Loucy (cell line): ENCODE measurements at regions not wholly inside any gene's neighbourhood (a gene's known extent, or its start where the extent isn't known, plus 50 kb on each side); places are given as distances from the start of the nearest gene placed in this dataset.

Source experiments
- H2AFZ ChIP-seq: fragments of 200-600 bp; sonication (generic); 2 replicates; pipeline ENCODE4 v1.6.0; 2016; ENCODE audit warnings: antibody characterized with exemption, mild to moderate bottlenecking, low read length, moderate library complexity
- H3F3A ChIP-seq: fragments of 200-600 bp; 2 replicates; pipeline ENCODE4 v1.6.0; 2016; ENCODE audit warnings: antibody characterized with exemption, low read depth, mild to moderate bottlenecking
- H3K27me3 ChIP-seq: fragments of 200-600 bp; sonication (generic); 2 replicates; pipeline ENCODE4 v1.6.1; 2014; ENCODE audit warnings: low read length, mild to moderate bottlenecking; ENCODE audit not compliant: insufficient read depth, poor library complexity, severe bottlenecking
- H3K36me3 ChIP-seq: fragments of 200-600 bp; sonication (generic); 2 replicates; pipeline ENCODE4 v1.6.1; 2016; ENCODE audit warnings: low read length; ENCODE audit not compliant: insufficient read depth
- H3K4me1 ChIP-seq: fragments of 200-600 bp; sonication (generic); 2 replicates; pipeline ENCODE4 v1.5.1; 2014; ENCODE audit warnings: low read length, mild to moderate bottlenecking; ENCODE audit not compliant: insufficient read depth, poor library complexity, severe bottlenecking
- H3K4me2 ChIP-seq: fragments of 200-600 bp; sonication (generic); 2 replicates; pipeline ENCODE4 v1.6.0; 2014; ENCODE audit warnings: antibody characterized with exemption, low read length, low read depth, mild to moderate bottlenecking; ENCODE audit not compliant: poor library complexity, severe bottlenecking
- H3K4me3 ChIP-seq: fragments of 200-600 bp; sonication (generic); 2 replicates; pipeline ENCODE4 v1.5.1; 2014; ENCODE audit warnings: low read length, mild to moderate bottlenecking, mixed read lengths; ENCODE audit not compliant: poor library complexity, severe bottlenecking
- H3K79me2 ChIP-seq: fragments of 200-600 bp; sonication (generic); 2 replicates; pipeline ENCODE4 v1.6.1; 2014; ENCODE audit warnings: low read length; ENCODE audit not compliant: insufficient read depth
- H3K9ac ChIP-seq: fragments of 200-600 bp; sonication (generic); 2 replicates; pipeline ENCODE4 v1.6.0; 2014; ENCODE audit warnings: mild to moderate bottlenecking, low read depth, low read length, moderate library complexity; ENCODE audit not compliant: poor library complexity, severe bottlenecking
- H3K9me2 ChIP-seq: fragments of 200-600 bp; sonication (generic); replicated peaks from 2 replicates; pipeline ENCODE4 v1.6.1; 2016; ENCODE audit warnings: low read depth, low read length, mixed read lengths
- H3K9me3 ChIP-seq: fragments of 200-600 bp; sonication (generic); 2 replicates; pipeline ENCODE4 v1.6.1; 2014; ENCODE audit warnings: mild to moderate bottlenecking, antibody characterized with exemption, low read length, low read depth; ENCODE audit not compliant: insufficient read depth
- H4K20me1 ChIP-seq: fragments of 200-600 bp; sonication (generic); 2 replicates; pipeline ENCODE4 v1.6.0; 2014; ENCODE audit warnings: antibody characterized with exemption, low read length, mild to moderate bottlenecking; ENCODE audit not compliant: insufficient read depth, poor library complexity, severe bottlenecking
- EZH2phosphoT487 ChIP-seq: fragments of 200-600 bp; IDR thresholded peaks from 2 replicates; pipeline ENCODE4 v1.6.1; 2018; ENCODE audit warnings: antibody characterized with exemption, mild to moderate bottlenecking, moderate library complexity, borderline replicate concordance
- TF ChIP-seq, protein P1 (sequence below): fragments of 200-600 bp; sonication (generic); conservative IDR thresholded peaks from 2 replicates; pipeline ENCODE4 v1.5.1; 2014; ENCODE audit warnings: mild to moderate bottlenecking, antibody characterized with exemption, low read length

DNA sequence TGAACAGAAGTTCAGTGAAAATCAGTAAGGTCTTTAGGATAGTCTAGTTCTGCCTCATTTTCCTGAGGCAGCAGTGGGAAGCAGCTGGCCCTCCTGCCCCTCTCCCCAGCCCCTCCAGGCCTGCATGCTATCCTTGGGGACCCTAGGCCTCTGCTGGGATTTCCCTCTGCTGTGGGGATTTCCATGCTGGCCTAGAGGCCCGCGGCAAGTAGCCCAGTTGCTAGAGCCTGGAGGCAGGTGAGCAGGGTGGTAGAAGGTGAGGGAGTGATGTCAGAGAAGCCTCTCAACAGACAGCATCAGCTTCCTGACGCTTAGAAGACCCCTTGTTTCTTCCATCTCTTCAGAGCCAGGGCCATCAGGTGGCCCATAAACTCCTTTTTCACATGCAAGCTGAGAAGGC lies 305.8 kb upstream of the THBS1 start:
- no peaks in the 10 kb centered on the region for H3K9me2 ChIP-seq
- H2AFZ ChIP-seq = no peak overlapping the region
- H3K9me3 ChIP-seq = no peaks in the 10 kb centered on the region
- H3K27me3 ChIP-seq = no peaks in the 10 kb centered on the region
- H3K36me3 ChIP-seq = no peaks in the 10 kb centered on the region
- H3K4me1 ChIP-seq = peaks cover 5% of the 10 kb centered on the region
- H3F3A ChIP-seq = no peaks in the 10 kb centered on the region
- no peak overlapping the region for H3K4me3 ChIP-seq
- no peak overlapping the region for H3K9ac ChIP-seq
- no peak for TF ChIP-seq EZH2phosphoT487
- TF ChIP-seq, protein P1, sequence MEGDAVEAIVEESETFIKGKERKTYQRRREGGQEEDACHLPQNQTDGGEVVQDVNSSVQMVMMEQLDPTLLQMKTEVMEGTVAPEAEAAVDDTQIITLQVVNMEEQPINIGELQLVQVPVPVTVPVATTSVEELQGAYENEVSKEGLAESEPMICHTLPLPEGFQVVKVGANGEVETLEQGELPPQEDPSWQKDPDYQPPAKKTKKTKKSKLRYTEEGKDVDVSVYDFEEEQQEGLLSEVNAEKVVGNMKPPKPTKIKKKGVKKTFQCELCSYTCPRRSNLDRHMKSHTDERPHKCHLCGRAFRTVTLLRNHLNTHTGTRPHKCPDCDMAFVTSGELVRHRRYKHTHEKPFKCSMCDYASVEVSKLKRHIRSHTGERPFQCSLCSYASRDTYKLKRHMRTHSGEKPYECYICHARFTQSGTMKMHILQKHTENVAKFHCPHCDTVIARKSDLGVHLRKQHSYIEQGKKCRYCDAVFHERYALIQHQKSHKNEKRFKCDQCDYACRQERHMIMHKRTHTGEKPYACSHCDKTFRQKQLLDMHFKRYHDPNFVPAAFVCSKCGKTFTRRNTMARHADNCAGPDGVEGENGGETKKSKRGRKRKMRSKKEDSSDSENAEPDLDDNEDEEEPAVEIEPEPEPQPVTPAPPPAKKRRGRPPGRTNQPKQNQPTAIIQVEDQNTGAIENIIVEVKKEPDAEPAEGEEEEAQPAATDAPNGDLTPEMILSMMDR = no peak
- H3K4me2 ChIP-seq = no peak overlapping the region
- no peaks in the 10 kb centered on the region for H4K20me1 ChIP-seq
- H3K79me2 ChIP-seq = no peaks in the 10 kb centered on the region

DNA sequence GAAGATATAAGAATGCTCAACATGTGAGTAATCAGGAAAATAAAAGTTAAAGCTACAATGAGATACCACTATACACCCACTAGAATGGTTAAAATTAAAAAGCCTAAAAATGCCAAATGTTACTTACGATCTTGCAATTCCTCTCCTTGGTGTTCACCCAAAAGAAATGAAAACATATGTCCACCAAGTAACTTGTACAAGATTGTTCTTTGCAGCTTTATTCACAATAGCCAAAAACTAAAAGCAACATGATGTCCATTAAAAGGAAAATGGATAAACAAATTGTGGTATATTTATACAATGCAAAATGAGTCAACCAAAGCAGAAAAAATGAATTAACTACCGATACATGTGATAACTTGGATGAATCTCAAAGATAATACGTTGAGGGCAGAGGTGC lies 301.6 kb upstream of the THBS1 start:
- no peak overlapping the region for H2AFZ ChIP-seq
- no peak for TF ChIP-seq EZH2phosphoT487
- TF ChIP-seq, protein P1 = no peak
- no peaks in the 10 kb centered on the region for H3K4me1 ChIP-seq
- no peak overlapping the region for H3K4me3 ChIP-seq
- H3K9ac ChIP-seq = no peak overlapping the region
- H3K4me2 ChIP-seq = no peak overlapping the region
- no peaks in the 10 kb centered on the region for H4K20me1 ChIP-seq
- H3K9me2 ChIP-seq = no peaks in the 10 kb centered on the region
- no peaks in the 10 kb centered on the region for H3K27me3 ChIP-seq
- no peaks in the 10 kb centered on the region for H3K9me3 ChIP-seq
- no peaks in the 10 kb centered on the region for H3K36me3 ChIP-seq
- H3F3A ChIP-seq = no peaks in the 10 kb centered on the region
- H3K79me2 ChIP-seq = no peaks in the 10 kb centered on the region

DNA sequence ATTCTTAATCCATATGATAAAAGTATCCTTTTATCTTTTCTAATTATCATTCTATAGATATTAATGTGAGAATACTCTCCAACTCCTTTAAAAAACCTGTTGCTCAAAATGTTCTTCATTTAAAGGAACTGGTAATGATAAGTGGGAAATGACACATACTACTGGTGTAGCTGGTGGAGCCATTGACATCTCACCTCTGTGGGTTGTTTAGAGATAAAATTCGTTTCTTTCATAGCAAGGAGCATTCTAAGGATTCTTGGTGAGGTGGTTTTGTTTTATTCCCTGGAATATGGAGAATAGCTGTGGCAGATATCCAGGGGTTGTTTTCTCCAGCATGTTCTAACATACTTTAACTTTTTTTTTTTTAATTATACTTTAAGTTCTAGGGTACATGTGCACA lies 299.8 kb upstream of the THBS1 start:
- no peaks in the 10 kb centered on the region for H3K9me3 ChIP-seq
- no peaks in the 10 kb centered on the region for H3K9me2 ChIP-seq
- H3K9ac ChIP-seq = no peak overlapping the region
- no peaks in the 10 kb centered on the region for H3K27me3 ChIP-seq
- H3F3A ChIP-seq = no peaks in the 10 kb centered on the region
- H3K4me1 ChIP-seq = no peaks in the 10 kb centered on the region
- H3K36me3 ChIP-seq = no peaks in the 10 kb centered on the region
- no peaks in the 10 kb centered on the region for H3K79me2 ChIP-seq
- H3K4me3 ChIP-seq = no peak overlapping the region
- H3K4me2 ChIP-seq = no peak overlapping the region
- H2AFZ ChIP-seq = no peak overlapping the region
- H4K20me1 ChIP-seq = no peaks in the 10 kb centered on the region
- TF ChIP-seq EZH2phosphoT487 = no peak
- TF ChIP-seq, protein P1 = no peak
